ENCODE measurements at regions not wholly inside any gene's neighbourhood (a gene's known extent, or its start where the extent isn't known, plus 50 kb on each side); places are given as distances from the start of the nearest gene placed in this dataset.

GRCh38 chr10:64503429-64503828 lies 982.2 kb downstream of the REEP3 start:
- no peak for DNase-seq (ENCODE audit: low read depth in 2 of 2)

GRCh38 chr10:64505501-64505900 lies 984.3 kb downstream of the REEP3 start:
- no peak for DNase-seq (ENCODE audit: low read depth in 2 of 2)

- DNase-seq (ENCODE audit: low read depth in 2 of 2): no peak
These were observed 985.8 kb downstream of the REEP3 start for GRCh38 chr10:64506963-64507362.

GRCh38 chr10:64507651-64508028 lies 986.4 kb downstream of the REEP3 start:
- no peak for DNase-seq (ENCODE audit: low read depth in 2 of 2)

- DNase-seq (ENCODE audit: low read depth in 2 of 2): no peak
These were observed 986.9 kb downstream of the REEP3 start for GRCh38 chr10:64508029-64508661.

GRCh38 chr10:64515970-64516699 lies 994.9 kb downstream of the REEP3 start:
- DNase-seq (ENCODE audit: low read depth in 2 of 2): no peak

GRCh38 chr10:64518456-64518855 lies 997.3 kb downstream of the REEP3 start:
- no peak for DNase-seq (ENCODE audit: low read depth in 2 of 2)

- no peak for DNase-seq (ENCODE audit: low read depth in 2 of 2)
These were observed 998.2 kb downstream of the REEP3 start for GRCh38 chr10:64519427-64519826.

GRCh38 chr10:64519831-64520230 lies 998.6 kb downstream of the REEP3 start:
- DNase-seq (ENCODE audit: low read depth in 2 of 2): no peak

GRCh38 chr10:64523065-64523759 lies 1002.0 kb downstream of the REEP3 start:
- DNase-seq (ENCODE audit: low read depth in 2 of 2): no peak

GRCh38 chr10:64528294-64529002 lies 1007.2 kb downstream of the REEP3 start:
- DNase-seq (ENCODE audit: low read depth in 2 of 2): no peak

GRCh38 chr10:64529003-64529350 lies 1007.8 kb downstream of the REEP3 start:
- DNase-seq (ENCODE audit: low read depth in 2 of 2): no peak

- DNase-seq (ENCODE audit: low read depth in 2 of 2): no peak
These were observed 1013.4 kb downstream of the REEP3 start for GRCh38 chr10:64534616-64535015.

- no peak for DNase-seq (ENCODE audit: low read depth in 2 of 2)
These were observed 1014.1 kb downstream of the REEP3 start for GRCh38 chr10:64535131-64535867.

- no peak for DNase-seq (ENCODE audit: low read depth in 2 of 2)
These were observed 1015.9 kb downstream of the REEP3 start for GRCh38 chr10:64537112-64537511.

GRCh38 chr10:64537928-64538327 lies 1016.7 kb downstream of the REEP3 start:
- no peak for DNase-seq (ENCODE audit: low read depth in 2 of 2)

GRCh38 chr10:64546073-64546472 lies 1024.9 kb downstream of the REEP3 start:
- no peak for DNase-seq (ENCODE audit: low read depth in 2 of 2)

GRCh38 chr10:64547168-64547567 lies 1026.0 kb downstream of the REEP3 start:
- DNase-seq (ENCODE audit: low read depth in 2 of 2): no peak

- DNase-seq (ENCODE audit: low read depth in 2 of 2): no peak
These were observed 1034.5 kb downstream of the REEP3 start for GRCh38 chr10:64555666-64556065.

- no peak for DNase-seq (ENCODE audit: low read depth in 2 of 2)
These were observed 1037.1 kb downstream of the REEP3 start for GRCh38 chr10:64558094-64558835.

- no peak for DNase-seq (ENCODE audit: low read depth in 2 of 2)
These were observed 1049.9 kb downstream of the REEP3 start for GRCh38 chr10:64571056-64571455.

Measured in stimulated activated CD8-positive, alpha-beta memory T cell treated with anti-CD3 and anti-CD28 coated beads, Interleukin-7, amount 100 ng/mL, for 4 hours (primary cell).